Endothelial cell (in vitro differentiated cells): ENCODE measurements at regions not wholly inside any gene's neighbourhood (a gene's known extent, or its start where the extent isn't known, plus 50 kb on each side); places are given as distances from the start of the nearest gene placed in this dataset.

ENCODE experiments used
- DNase-seq: peaks from one replicate; pipeline ENCODE4 v3.0.0; 2021; ENCODE audit warnings: low spot score
- H3K27ac Mint-ChIP-seq: one replicate; pipeline ENCODE4 v1.8.0; 2021; ENCODE audit warnings: mixed read lengths, inconsistent platforms; ENCODE audit not compliant: unreplicated experiment
- H3K27me3 Mint-ChIP-seq: one replicate; pipeline ENCODE4 v1.8.0; 2021; ENCODE audit warnings: mild to moderate bottlenecking, moderate library complexity, mixed read lengths, inconsistent platforms; ENCODE audit not compliant: unreplicated experiment
- H3K36me3 Mint-ChIP-seq: one replicate; pipeline ENCODE4 v1.8.0; 2021; ENCODE audit warnings: mild to moderate bottlenecking, low read depth, mixed read lengths, inconsistent platforms; ENCODE audit not compliant: unreplicated experiment
- H3K4me1 Mint-ChIP-seq: one replicate; pipeline ENCODE4 v1.8.0; 2021; ENCODE audit warnings: mild to moderate bottlenecking, mixed read lengths, inconsistent platforms; ENCODE audit not compliant: unreplicated experiment
- H3K4me3 Mint-ChIP-seq: one replicate; pipeline ENCODE4 v1.8.0; 2021; ENCODE audit warnings: mild to moderate bottlenecking, mixed read lengths, inconsistent platforms; ENCODE audit not compliant: unreplicated experiment
- H3K9me3 Mint-ChIP-seq: one replicate; pipeline ENCODE4 v1.8.0; 2021; ENCODE audit warnings: mixed read lengths, inconsistent platforms; ENCODE audit not compliant: unreplicated experiment
- CTCF ChIP-seq: fragments of 200-600 bp; sonication (generic); IDR thresholded peaks from one replicate; pipeline ENCODE4 v1.5.0; 2021; ENCODE audit warnings: antibody characterized with exemption; ENCODE audit not compliant: unreplicated experiment

DNA sequence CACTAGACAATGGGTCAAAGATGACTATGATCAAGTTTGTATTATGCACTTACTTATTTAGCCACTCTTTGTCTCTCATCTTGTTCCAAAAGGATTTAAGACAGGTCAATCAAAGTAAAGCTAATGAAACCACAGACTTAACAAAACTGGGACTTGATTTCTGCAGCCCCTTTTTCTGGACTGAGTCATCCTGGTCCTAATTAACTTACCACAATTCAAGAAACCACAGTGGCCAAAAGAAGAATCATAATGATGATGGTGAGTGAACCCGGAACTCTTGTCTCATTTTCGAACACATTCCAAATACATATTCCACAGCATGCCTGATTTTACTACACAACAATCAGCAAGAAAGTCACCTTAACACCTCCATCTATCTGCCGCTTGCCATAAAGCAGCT lies 1333.0 kb downstream of the ROBO1 start:
- no peaks in the 10 kb centered on the region for H3K27me3 Mint-ChIP-seq
- H3K4me1 Mint-ChIP-seq: no peaks in the 10 kb centered on the region
- H3K27ac Mint-ChIP-seq: no peak overlapping the region
- no peak for TF ChIP-seq CTCF
- no peak overlapping the region for H3K4me3 Mint-ChIP-seq
- no peak for DNase-seq
- no peaks in the 10 kb centered on the region for H3K36me3 Mint-ChIP-seq
- H3K9me3 Mint-ChIP-seq: no peaks in the 10 kb centered on the region

DNA sequence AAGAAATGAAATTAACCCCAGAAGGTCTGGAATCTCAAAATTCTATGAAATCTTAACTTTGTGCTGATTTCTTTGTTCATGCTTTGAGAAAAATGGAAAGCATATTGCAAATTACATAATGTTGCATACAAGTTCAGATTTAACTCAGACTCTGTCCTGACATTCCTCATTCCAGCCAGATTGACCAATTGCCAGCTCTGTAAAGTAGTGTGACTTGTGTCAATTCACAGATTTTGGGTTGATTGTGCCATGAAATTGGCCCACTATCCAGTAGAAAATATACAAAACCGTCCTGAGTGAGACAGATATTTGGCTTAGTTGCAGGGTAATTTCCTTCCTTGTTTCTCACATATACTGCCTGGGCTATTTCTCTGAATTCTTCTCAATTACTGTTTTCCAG lies 1312.6 kb downstream of the ROBO1 start:
- DNase-seq: no peak
- Mint-ChIP-seq H3K4me1 (no peaks in the 10 kb centered on the region), H3K4me3 (no peak overlapping the region), H3K27me3 (no peaks in the 10 kb centered on the region), H3K27ac (no peak overlapping the region), H3K36me3 (no peaks in the 10 kb centered on the region), H3K9me3 (no peaks in the 10 kb centered on the region)
- TF ChIP-seq CTCF: no peak

DNA sequence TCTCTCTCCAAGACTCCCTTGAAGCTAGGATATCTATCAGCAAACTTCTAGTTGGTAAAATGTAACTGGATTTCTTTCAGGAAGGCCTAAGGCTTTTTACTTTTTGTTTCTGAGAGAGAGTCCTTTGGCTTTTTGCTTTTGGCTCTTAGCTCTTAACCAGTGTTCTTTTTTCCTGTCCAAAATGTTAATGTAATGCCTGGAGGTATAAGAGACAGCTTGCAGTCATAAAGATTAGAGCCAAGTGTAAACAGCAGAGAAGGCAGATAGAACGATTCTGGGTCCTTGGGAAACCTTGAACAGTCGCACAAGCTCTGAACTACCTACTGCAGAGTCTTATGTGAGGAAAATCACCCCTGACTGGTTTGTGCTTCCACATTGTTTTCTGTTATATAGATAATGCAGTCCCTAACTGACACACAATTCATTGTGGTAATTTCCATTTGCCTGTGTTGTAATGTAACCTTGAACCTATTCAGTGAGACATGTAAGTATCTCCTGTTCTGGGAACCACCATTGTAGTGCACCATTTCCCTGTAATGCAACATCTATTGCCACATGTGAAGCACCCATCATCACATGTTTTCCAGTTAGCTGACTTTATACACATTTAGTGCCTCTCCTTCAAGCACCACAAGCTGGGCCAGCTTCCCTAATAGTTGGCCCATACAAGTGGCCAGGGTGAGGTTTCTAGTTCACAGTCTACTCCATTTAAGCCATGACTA lies 1311.9 kb downstream of the ROBO1 start:
- no peak overlapping the region for H3K4me3 Mint-ChIP-seq
- H3K27ac Mint-ChIP-seq: no peak overlapping the region
- no peaks in the 10 kb centered on the region for H3K36me3 Mint-ChIP-seq
- no peak for DNase-seq
- no peaks in the 10 kb centered on the region for H3K27me3 Mint-ChIP-seq
- TF ChIP-seq CTCF: no peak
- H3K9me3 Mint-ChIP-seq: no peaks in the 10 kb centered on the region
- H3K4me1 Mint-ChIP-seq: no peaks in the 10 kb centered on the region

- Mint-ChIP-seq H3K36me3 (peaks cover 4% of the 10 kb centered on the region), H3K27ac (no peak overlapping the region), H3K27me3 (no peaks in the 10 kb centered on the region), H3K9me3 (peaks cover 4% of the 10 kb centered on the region), H3K4me1 (no peaks in the 10 kb centered on the region), H3K4me3 (no peak overlapping the region)
- TF ChIP-seq CTCF: no peak
- DNase-seq: no peak
Measured at GRCh38 chr3:78459796-78460195, 1308.0 kb downstream of the ROBO1 start.

DNA sequence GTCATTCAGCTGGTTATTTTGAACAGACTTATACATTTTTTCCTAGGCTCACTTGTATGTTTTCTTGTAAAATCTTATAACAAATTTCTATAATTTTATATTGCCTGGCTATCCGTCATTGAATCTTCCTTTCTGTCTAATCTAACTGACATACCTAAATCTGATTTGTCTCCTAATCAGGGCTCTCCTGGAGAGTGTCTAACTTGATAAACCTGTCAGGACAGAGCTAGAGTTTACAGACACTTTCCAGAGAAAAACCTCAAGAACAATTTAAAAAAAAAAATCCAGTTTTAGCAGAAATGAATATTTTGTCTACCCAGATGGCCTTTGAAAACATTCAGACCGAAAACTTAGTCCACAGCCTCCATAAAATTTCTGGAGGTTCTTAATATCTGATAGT lies 1305.8 kb downstream of the ROBO1 start:
- TF ChIP-seq CTCF: no peak
- H3K27ac Mint-ChIP-seq: no peak overlapping the region

More for the DNA sequence above, 1305.8 kb downstream of the ROBO1 start:
- H3K9me3 Mint-ChIP-seq: peaks cover 4% of the 10 kb centered on the region
- DNase-seq: no peak
- no peak overlapping the region for H3K4me3 Mint-ChIP-seq
- H3K36me3 Mint-ChIP-seq: peaks cover 4% of the 10 kb centered on the region
- no peaks in the 10 kb centered on the region for H3K27me3 Mint-ChIP-seq
- H3K4me1 Mint-ChIP-seq: no peaks in the 10 kb centered on the region
